NB4 (cell line): ENCODE measurements at regions not wholly inside any gene's neighbourhood (a gene's known extent, or its start where the extent isn't known, plus 50 kb on each side); places are given as distances from the start of the nearest gene placed in this dataset.
"Not testable (repeated sequence)": the region's sequence is repeated elsewhere in the genome, so short reads cannot be mapped to it uniquely, and the experiment has no call there.

Experiments
- POLR2A ChIP-seq: IDR thresholded peaks from 2 replicates; pipeline ENCODE4 v1.6.1; 2011; ENCODE audit warnings: mild to moderate bottlenecking; ENCODE audit not compliant: insufficient read length; ENCODE audit errors: extremely low read depth
- TF ChIP-seq, protein P1 (sequence below): IDR thresholded peaks from one replicate; pipeline ENCODE4 v1.5.1; 2012; ENCODE audit warnings: low read depth, low read length

DNA sequence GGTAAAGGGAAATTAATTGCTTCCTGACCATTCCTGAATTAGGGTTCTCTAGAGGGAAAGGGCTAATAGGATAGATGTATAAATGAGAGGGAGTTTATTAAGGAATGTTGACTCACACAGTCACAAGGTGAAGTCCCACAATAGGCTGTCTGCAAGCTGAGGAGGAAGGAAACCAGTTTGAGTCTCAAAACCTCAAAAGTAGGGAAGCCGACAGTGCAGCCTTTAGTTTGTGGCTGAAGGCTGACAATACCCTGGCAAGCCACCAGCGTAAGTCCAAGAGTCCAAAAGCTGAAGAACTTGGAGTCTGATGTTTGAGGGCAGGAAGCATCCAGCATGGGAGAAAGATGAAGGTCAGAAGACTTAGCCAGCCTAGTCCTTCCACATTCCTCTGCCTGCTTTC is 1340.8 kb downstream of the RPIA start:
- TF ChIP-seq, protein P1, sequence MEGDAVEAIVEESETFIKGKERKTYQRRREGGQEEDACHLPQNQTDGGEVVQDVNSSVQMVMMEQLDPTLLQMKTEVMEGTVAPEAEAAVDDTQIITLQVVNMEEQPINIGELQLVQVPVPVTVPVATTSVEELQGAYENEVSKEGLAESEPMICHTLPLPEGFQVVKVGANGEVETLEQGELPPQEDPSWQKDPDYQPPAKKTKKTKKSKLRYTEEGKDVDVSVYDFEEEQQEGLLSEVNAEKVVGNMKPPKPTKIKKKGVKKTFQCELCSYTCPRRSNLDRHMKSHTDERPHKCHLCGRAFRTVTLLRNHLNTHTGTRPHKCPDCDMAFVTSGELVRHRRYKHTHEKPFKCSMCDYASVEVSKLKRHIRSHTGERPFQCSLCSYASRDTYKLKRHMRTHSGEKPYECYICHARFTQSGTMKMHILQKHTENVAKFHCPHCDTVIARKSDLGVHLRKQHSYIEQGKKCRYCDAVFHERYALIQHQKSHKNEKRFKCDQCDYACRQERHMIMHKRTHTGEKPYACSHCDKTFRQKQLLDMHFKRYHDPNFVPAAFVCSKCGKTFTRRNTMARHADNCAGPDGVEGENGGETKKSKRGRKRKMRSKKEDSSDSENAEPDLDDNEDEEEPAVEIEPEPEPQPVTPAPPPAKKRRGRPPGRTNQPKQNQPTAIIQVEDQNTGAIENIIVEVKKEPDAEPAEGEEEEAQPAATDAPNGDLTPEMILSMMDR, result not testable (repeated sequence)
- TF ChIP-seq POLR2A, result not testable (repeated sequence)
